ENCODE measurements at regions not wholly inside any gene's neighbourhood (a gene's known extent, or its start where the extent isn't known, plus 50 kb on each side); places are given as distances from the start of the nearest gene placed in this dataset.
"Not testable (repeated sequence)": the region's sequence is repeated elsewhere in the genome, so short reads cannot be mapped to it uniquely, and the experiment has no call there.

GRCh38 chr13:39930544-39931444, 275.3 kb downstream of the COG6 start:
- TF ChIP-seq CTCF (IDR thresholded peaks at IDR 0.05) = no peak
- Mint-ChIP-seq H3K9me3 (ENCODE audit: unreplicated experiment) (peaks cover 3% of the 10 kb centered on the region), H3K36me3 (ENCODE audit: unreplicated experiment) (no peaks in the 10 kb centered on the region), H3K4me3 (ENCODE audit: unreplicated experiment) (no peak overlapping the region), H3K4me1 (ENCODE audit: unreplicated experiment) (no peaks in the 10 kb centered on the region), H3K27me3 (ENCODE audit: unreplicated experiment) (no peaks in the 10 kb centered on the region), H3K27ac (ENCODE audit: unreplicated experiment) (no peak overlapping the region)
- no peak for DNase-seq (ENCODE audit: extremely low spot score, unreplicated experiment)

GRCh38 chr13:39931505-39931904, 276.0 kb downstream of the COG6 start:
- Mint-ChIP-seq H3K4me3 (ENCODE audit: unreplicated experiment) (no peak overlapping the region), H3K9me3 (ENCODE audit: unreplicated experiment) (no peaks in the 10 kb centered on the region), H3K4me1 (ENCODE audit: unreplicated experiment) (no peaks in the 10 kb centered on the region), H3K27me3 (ENCODE audit: unreplicated experiment) (no peaks in the 10 kb centered on the region), H3K36me3 (ENCODE audit: unreplicated experiment) (no peaks in the 10 kb centered on the region), H3K27ac (ENCODE audit: unreplicated experiment) (no peak overlapping the region)
- no peak for TF ChIP-seq CTCF (IDR thresholded peaks at IDR 0.05)
- DNase-seq (ENCODE audit: extremely low spot score, unreplicated experiment) = no peak

- H3K4me1 Mint-ChIP-seq (ENCODE audit: unreplicated experiment); H3K27me3 Mint-ChIP-seq (ENCODE audit: unreplicated experiment); H3K4me3 Mint-ChIP-seq (ENCODE audit: unreplicated experiment); H3K27ac Mint-ChIP-seq (ENCODE audit: unreplicated experiment); DNase-seq (ENCODE audit: extremely low spot score, unreplicated experiment); H3K9me3 Mint-ChIP-seq (ENCODE audit: unreplicated experiment); H3K36me3 Mint-ChIP-seq (ENCODE audit: unreplicated experiment): not testable (repeated sequence)
Measured at GRCh38 chr13:39932514-39932913, 277.1 kb downstream of the COG6 start.

- H3K4me3 Mint-ChIP-seq (ENCODE audit: unreplicated experiment) = no peak overlapping the region
- H3K27ac Mint-ChIP-seq (ENCODE audit: unreplicated experiment) = no peak overlapping the region
- no peaks in the 10 kb centered on the region for H3K4me1 Mint-ChIP-seq (ENCODE audit: unreplicated experiment)
- no peak for DNase-seq (ENCODE audit: extremely low spot score, unreplicated experiment)
- H3K27me3 Mint-ChIP-seq (ENCODE audit: unreplicated experiment) = no peaks in the 10 kb centered on the region
- TF ChIP-seq CTCF (IDR thresholded peaks at IDR 0.05) = no peak
- no peaks in the 10 kb centered on the region for H3K36me3 Mint-ChIP-seq (ENCODE audit: unreplicated experiment)
- H3K9me3 Mint-ChIP-seq (ENCODE audit: unreplicated experiment) = no peaks in the 10 kb centered on the region
Measured at GRCh38 chr13:39935155-39935554, 279.7 kb downstream of the COG6 start.

- Mint-ChIP-seq H3K4me3 (ENCODE audit: unreplicated experiment) (no peak overlapping the region), H3K4me1 (ENCODE audit: unreplicated experiment) (peaks cover 4% of the 10 kb centered on the region), H3K36me3 (ENCODE audit: unreplicated experiment) (no peaks in the 10 kb centered on the region), H3K27me3 (ENCODE audit: unreplicated experiment) (no peaks in the 10 kb centered on the region), H3K9me3 (ENCODE audit: unreplicated experiment) (no peaks in the 10 kb centered on the region), H3K27ac (ENCODE audit: unreplicated experiment) (no peak overlapping the region)
- no peak for DNase-seq (ENCODE audit: extremely low spot score, unreplicated experiment)
- TF ChIP-seq CTCF (IDR thresholded peaks at IDR 0.05) = no peak
Measured at GRCh38 chr13:39938596-39938995, 283.1 kb downstream of the COG6 start.
